GM18951 (cell line): ENCODE measurements at regions not wholly inside any gene's neighbourhood (a gene's known extent, or its start where the extent isn't known, plus 50 kb on each side); places are given as distances from the start of the nearest gene placed in this dataset.

Source experiments
- POLR2A ChIP-seq: IDR thresholded peaks from 4 replicates; pipeline ENCODE4 v1.6.1; 2011; ENCODE audit warnings: mild to moderate bottlenecking; ENCODE audit not compliant: insufficient read length, insufficient read depth; ENCODE audit errors: extremely low read depth
- in situ Hi-C: fragments of 300-500 bp; cut with MboI; formaldehyde crosslinking; loops from one replicate; pipeline ENCODE4 v1.12.0; 2022; ENCODE audit warnings: low sequenced_read_pairs, mixed read lengths, inconsistent platforms; ENCODE audit not compliant: unreplicated experiment

DNA sequence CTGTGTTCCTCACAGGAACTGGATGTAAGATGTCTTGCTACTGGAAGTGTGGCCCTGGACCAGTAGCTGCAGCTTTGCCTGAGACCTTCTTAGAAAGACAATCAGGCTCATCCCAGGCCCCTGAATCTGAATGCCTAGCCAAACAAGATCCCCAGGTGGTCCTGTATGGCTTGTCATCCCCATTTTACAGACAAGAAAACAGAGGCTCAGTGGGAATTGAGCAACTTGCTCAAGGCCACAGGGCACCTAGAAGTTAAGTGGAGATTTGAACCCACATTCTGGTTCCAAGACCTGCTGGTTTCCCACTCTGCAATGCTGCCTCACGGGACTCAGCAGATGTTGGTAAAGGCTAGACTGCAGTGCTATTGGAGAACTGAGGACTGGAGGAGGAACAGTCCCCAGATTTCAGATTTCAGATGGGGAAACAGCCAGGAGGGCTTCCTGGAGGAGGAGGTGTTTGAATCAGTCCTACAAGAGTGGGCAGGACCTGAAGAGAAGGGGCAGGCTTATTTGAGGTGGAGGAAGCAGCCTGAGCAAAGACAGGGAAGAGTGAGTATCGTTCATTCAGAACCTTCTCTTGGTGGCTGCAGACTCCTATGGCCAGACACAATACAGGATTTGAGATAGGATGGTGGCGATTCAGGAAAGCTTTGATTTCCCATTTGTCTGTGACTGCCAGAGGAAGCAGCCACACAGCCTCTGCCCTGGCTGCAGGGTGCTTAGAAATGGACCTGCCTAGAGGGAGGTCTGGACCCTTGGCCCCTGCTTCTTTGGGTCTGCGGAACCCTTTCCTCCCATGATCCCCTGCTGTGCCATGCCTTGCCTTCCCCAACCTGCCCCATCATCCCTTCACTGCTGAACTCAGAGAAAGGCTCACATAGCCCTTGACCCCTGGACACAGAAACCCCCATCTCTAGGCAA, 233.4 kb upstream of the NLRP1 start:
- in situ Hi-C loops: no loop called here
- no peak for TF ChIP-seq POLR2A

DNA sequence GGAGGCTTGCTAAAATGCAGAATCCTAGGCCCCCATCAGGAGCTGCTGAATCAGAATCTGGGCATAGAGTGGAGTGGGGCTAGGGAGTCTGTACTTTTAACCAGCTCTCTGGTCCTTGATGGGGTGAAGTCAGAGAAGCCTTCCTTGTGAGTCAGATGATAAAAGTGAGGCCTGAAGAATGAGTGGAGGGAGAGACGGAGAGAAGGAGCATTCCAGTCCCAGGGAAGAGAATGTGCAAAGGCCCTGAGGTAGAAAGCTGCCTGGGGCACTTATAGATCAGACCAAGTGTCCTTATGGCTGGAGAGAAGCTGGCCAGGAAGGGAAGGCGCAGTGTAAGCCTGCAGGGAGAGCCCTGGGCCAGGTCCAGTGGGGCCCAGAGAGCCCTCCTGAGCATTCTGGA, 235.1 kb upstream of the NLRP1 start:
- in situ Hi-C loops: no loop called here
- TF ChIP-seq POLR2A: no peak

DNA sequence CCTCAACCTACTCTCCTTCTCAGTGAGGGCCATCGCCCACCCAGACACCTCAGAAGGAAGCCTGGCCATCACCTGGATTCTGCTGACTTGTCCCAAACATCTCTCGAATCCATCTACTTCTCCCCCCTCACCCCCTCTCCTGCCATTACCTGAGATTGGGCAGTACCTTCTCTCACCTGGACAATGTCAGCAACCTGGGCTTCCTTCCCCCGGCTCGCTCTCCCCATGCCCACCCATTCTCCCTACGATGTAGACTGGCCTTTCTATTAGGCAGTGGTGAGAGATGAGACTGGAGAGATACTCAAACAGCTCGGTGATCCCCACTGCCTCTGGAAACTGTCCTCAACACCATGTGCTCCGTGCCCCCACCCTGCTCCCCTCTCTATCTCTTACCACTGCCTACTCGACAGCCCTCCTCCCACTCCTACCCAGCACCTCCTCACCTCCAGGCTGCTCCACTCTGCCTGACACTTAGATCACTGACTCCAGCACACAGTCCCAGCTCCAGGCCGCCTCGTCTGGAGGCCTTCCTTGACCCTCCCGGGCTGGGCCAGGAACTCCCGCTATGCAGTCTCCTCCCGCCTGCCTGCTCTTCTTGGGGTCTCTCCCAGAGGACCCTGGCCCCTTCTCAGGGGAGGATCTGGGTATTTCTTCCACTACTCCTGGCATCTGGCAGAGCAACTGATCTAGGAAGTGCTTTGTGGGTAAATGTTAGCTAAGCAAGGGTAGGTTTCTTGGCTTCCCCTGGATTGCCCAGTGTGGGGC, 235.8 kb upstream of the NLRP1 start:
- in situ Hi-C loops: no loop called here
- TF ChIP-seq POLR2A: no peak

DNA sequence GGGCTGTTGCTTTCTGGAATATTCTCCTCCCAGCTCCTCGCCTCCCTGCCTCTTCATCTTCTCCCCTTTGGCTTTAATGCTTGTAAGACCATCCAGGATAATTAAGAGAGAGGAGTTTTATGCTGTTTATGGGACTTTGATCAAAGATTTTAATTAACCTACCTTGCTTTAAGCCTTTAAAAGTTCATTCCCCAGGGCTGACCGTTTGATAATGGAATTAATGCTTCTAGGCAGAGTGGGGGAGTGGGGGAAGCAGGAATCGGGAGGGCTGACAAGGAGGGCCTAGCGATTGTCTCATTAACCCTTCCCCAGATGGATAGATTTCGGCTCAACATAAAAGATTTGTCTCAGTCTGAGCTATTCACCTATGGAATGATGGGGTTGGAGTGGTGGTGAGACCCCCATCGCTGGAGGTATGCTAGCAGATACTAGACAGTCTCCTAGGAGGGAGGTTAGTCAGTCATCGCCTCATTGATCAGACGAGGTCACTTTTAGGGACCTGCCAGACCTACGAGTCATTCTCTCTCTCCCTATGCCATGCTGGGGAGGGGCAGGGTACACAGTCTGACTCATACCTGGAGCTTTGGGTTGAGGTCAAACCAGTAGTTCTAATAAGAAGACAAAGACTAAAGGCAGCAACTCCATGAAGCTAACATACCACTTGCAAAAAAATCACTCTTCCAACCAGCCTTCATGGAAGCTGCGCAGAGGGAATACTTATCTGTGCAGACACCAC, 236.6 kb upstream of the NLRP1 start:
- TF ChIP-seq POLR2A: no peak
- in situ Hi-C loops: no loop called here

DNA sequence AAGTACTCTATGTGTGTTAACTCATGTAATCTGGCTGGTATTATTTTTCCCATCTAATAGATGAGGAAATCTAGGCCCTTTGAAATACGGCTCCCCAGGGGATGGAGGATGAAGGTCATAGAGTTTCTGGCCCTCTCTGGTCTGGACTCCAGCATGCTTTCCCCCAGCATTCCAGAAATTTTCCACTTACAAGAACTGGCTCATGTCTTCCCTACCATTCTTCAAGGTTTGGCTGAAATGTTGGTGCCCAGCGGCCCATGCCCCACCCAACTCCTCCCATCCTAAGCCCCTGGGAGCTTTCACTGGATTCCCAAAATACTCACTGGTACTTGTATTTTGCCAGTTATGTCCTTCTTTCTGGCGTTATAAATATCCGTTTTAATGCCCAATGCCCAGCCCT, 237.5 kb upstream of the NLRP1 start:
- in situ Hi-C loops: no loop called here
- TF ChIP-seq POLR2A: no peak

DNA sequence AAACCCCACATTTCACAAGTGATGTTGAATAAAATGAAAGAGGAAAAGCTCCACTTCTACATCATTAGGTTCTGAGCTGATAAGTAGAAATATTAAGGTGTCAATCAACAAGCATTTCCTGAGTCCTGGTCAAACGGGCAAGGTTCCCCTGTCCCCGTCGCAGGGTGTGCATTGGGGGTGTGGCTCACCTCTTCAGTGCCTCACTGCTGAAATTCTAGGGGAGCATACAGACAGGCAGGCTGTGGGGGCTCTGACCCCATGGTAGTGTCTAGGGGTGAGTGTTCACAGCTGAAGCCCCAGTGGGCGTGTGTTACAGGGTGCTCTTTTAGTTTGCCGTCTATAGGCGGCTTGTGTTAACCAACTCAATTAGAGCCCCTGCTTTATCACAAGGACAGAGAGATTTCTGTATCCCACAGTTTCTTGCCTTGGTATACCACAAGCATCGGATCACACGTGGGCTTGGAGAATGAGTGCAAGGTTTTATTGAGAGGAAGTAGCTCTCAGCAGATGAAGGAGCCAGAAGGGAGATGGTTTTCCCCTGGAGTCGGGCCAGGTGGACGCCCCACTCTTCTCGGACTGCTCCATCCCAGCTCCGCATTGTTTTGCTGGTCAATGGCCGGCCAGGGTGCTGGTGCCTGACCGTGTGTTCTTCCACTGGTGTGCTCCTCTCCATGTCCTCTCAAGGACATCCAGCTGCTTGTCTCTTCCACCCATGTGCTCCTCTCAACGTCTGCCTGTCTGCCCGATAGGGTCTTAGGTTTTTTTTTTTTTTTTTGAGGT, 238.2 kb upstream of the NLRP1 start:
- in situ Hi-C loops: no loop called here
- TF ChIP-seq POLR2A: no peak

DNA sequence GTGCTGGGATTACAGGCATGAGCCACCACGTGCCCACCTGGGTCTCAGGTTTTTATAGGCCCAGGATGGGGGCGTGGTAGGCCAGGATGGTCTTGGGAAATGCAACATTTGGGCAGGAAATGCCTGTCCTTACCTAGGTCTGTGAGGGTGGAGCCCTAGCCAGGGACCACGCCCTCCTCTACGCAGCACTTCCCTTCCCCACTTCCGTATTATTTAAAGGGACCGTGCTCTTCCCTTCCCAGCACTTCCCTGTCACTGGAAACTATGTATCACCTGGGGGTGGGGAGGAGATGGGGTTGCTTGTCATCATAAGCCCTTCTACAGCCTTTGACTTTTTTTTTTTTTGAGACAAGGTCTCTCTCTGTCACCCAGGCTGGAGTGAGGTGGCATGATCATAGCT, 238.9 kb upstream of the NLRP1 start:
- in situ Hi-C loops: no loop called here
- TF ChIP-seq POLR2A: no peak

DNA sequence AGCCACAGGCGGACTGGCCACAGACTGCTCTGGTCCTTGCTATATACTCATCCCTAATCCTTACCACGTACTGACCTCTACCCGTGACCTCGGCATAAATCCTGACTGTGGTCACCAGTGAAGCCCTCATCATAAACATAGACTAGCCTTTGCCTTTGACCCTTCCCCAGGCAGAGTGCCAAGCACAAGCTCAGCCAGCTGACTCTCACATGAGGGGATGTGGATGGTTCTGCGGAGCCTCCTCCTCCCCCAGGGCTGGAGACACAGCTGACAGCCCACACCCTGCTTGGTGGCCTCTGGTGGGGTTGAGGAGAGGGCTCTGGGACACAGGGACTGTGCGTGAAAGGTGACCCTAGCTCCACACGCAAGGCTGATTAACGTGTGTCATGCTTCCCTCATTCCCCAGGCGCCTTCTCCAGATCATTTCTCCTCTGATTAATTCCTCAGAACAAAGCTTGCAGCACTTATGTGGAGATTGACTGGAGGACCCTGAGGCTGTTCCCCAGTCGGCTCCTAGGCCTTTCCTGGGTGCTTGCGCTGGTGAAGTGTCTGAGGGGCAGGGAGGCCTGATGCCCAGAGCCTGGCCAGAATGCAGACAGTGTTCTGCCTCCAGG, 241.5 kb upstream of the NLRP1 start:
- in situ Hi-C loops: no loop called here
- no peak for TF ChIP-seq POLR2A

DNA sequence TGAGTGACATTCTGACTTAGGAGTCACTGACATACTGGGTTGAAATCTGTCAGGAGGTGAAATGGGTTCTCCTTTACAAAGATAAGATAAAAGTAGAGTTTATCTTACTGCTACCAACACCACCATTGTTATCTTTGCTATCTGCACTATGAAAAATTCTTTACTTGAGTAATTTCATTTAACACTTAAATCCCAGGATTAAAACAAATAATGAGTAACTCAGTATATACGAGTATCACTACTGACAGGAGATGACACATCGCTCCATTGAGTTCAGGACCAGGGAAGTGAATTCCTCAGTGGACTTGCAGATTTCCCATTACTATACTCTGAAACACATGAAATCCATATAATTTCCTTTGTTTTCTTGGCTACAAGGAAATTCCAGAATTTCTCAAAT, 242.1 kb upstream of the NLRP1 start:
- no peak for TF ChIP-seq POLR2A
- in situ Hi-C loops: no loop called here

DNA sequence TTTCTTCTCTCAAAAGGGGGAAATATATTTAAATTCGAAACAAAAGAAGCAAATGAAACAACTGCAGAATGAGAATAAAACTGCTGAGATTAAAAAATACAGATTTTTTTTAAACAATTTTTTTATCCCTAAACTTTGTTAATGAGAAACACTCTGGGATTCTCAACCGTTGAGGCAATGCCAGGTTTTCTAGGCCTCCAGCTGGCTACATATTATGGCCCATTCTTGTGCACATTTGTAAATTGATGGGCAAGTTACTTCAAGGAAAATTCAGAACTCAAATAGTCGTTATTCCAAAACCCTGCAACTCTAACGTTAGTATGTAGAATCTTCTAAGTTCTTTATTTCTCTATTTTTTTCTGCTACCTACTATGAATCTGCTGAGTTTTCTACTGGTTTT, 239.3 kb upstream of the WSCD1 start:
- in situ Hi-C loops: no loop called here
- TF ChIP-seq POLR2A: no peak

DNA sequence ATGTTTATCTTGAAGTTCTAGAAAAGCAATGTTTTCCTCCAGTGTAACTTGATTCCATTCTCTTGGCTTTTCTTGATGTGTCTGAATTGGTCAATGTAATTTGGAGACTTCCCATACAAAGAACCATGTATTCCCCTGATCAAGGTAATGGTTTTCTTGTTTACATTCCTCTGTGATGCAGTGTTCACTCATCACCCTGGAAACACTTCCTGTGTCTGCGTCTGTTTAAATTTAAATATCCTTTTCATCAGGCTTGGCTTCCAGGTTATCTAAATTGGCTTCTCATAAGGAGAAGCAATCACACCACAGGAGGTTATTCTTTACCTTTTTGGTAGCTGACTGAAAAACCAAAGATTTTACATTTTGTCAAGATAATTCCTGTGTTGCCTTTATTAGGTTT, 237.3 kb upstream of the WSCD1 start:
- no peak for TF ChIP-seq POLR2A
- in situ Hi-C loops: no loop called here

DNA sequence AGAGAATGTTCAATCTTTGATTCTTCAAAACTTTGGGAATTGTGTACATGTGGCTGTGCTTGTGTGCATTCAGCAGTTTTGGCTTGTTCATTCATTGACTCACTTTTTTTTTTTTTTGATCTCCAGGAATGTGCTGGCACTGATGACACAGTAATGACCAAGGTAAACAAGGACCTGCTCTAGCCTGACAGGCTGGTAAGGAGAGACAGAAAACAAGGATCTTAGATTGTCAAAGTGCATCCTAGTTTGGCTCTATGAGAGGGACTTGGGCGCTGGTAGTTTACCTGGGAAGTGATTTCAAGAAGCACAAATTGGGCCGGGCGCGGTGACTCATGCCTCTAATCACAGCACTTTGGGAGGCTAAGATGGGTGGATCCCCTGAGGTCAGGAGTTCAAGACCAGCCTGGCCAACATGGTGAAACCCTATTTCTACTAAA, 233.1 kb upstream of the WSCD1 start:
- TF ChIP-seq POLR2A: no peak
- in situ Hi-C loops: no loop called here
